DLD1 (cell line): ENCODE measurements at regions not wholly inside any gene's neighbourhood (a gene's known extent, or its start where the extent isn't known, plus 50 kb on each side); places are given as distances from the start of the nearest gene placed in this dataset.

ENCODE experiments used
- in situ Hi-C: cut with HindIII; loops from 2 replicates; pipeline ENCODE4 v1.10.0; 2017; ENCODE audit warnings: low sequenced_read_pairs

DNA sequence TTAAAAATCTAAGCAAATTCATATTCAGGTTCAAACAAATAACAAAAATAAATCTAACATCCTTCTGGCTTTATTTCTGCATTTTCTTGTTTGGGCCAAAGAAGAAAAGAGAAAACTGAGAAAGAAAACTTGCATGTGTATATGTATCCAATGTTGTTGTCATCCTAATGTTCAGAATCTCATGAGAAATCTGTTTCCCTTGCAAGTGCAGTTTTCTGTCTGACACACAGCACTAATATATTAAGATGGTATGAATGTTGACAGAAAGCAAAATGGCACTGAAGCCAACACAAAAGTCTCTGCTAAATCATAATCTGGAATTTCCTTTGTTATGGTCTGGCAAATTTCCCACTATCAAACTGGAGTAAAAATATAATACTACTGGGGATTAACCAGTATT, 235.9 kb downstream of the HGF start:
- in situ Hi-C loops: no loop called here

DNA sequence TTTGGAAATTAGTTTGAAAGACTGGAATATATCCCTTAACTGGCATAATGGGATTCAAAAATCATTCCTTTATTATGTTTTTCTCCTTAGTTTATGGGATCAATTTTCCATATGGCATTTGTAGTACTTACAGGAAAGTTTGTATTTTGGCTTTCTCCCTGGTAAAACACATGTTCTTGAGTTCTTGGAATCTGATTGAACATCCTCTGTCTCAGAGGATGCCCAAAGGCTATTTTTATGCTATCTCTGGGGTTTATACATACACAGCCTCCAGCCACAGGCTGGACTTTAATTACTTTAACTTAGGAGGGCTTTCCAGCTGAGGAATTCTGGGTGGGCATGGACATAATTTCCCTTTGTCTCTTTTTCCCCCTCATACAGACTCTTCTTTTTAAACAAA, 236.4 kb downstream of the HGF start:
- in situ Hi-C loops: no loop called here

GRCh38 chr7:81529785-81530184, 240.1 kb downstream of the HGF start:
- in situ Hi-C loops: no loop called here

DNA sequence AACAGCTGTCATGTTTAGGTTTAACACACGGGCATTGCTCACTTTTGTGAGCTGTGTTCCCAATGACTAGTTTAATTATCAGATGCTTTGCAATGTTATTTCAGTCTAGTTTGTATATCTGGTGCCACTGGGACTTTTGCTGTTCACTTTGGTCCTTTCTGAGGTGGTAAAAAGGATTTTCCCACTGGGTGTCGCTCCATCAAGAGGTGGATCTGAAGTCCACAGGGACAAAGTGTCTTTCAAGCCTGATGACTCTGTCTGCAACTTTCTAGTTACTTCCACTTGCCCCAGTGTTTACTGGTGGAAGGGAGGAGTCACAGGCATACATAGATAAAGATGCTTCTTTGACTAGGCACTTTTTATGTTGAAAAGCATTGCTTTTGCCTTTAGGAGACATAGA, 242.2 kb downstream of the HGF start:
- in situ Hi-C loops: no loop called here

- in situ Hi-C loops: no loop called here
Observed at GRCh38 chr7:81526971-81527370, 242.9 kb downstream of the HGF start.

DNA sequence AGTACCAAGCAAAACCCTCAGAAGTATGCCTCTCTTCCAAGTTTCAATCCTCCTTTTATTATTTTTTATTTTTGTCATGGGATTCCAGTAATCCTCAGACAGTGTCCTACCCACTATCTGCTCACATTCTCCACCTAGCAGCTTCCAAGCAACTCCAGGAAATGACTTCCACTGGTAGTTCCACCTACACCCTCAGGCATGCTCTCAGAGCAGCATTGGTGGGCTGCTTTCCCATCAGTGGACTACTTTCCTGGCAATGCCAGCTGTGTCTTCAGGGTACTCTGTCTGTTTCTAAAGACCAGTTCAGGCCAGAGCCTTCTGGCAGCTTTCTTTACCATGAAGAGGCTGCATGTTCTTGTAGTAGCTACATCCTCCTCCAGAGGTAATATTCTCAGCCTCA, 244.0 kb downstream of the HGF start:
- in situ Hi-C loops: no loop called here

- in situ Hi-C loops: no loop called here
Observed at GRCh38 chr7:81519886-81520285, 250.0 kb downstream of the HGF start.

DNA sequence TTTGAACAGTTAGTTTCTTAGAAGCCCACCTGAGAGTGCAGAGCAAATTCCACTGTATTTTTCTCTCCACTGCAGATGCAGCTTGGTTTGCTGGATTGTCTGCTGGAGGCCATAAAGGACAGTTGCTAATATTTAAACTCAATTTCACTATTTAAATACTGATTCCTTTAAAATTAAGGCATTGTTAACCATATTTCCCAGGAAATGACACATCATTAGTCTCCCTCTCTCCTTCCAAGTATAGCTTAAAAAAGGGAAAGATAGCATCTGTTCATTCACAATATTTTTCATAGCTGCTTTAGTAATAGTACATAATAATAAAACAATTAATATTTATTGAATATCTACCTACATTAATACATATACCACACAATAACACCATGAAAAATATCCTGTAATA, 252.9 kb downstream of the HGF start:
- in situ Hi-C loops: no loop called here

DNA sequence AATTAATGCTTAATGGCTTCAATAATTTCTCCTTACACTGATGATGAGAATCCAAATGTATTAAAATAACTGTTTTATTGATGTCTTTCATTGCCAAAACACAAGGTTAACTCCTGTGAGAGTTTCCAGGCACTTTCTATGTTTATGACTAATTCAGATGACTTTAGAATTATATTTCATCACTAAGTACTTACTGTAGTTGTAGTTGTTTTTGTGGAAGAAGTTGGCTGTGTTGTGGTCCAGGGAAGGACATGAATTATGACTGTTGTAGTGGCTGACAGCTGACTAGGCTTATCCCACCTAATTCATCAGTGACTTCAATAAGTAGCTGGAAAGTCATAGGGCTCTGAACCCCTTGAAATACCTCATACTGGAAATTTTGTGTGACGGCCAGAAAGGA, 254.8 kb downstream of the HGF start:
- in situ Hi-C loops: no loop called here

- in situ Hi-C loops: no loop called here
Observed at GRCh38 chr7:81514546-81514945, 255.3 kb downstream of the HGF start.

- in situ Hi-C loops: no loop called here
Observed at GRCh38 chr7:81510122-81510521, 259.7 kb downstream of the HGF start.

DNA sequence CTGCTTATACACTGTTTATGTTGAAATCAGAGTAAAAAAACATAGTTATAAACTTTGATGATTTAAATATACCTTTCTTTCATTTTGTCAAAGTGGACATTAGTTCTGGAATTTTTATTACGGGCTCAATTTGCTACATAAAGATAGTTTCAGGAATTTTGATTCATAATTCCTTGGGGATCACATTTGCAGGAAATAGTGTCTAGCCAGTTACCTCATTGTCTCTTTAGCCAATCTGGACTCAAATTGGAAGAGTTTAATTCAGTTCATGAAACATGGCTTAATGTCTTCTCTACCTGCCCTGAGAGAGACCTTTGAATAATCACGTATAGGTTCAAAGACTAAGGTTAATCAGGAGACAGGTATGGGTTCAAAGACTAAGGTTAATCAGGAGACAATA, 262.6 kb downstream of the HGF start:
- in situ Hi-C loops: no loop called here

GRCh38 chr7:81506609-81507008, 263.2 kb downstream of the HGF start:
- in situ Hi-C loops: no loop called here

DNA sequence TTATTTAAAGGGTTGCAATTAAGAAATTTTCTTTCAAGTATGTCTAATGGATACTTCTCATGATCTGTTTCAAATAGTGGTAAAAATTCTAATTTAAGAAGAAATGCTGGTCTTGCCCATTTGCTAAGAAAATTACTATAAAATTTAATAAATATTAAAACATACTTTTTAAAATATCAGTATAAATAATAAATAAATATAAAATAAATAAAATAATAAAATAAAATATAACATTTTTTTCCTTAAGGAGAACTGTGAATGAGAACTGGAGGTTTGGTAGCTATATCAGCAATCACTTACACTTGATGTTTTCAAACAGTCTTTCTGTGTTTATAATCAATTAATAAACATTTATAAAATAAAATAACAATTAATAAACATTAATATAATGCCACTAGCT, 266.1 kb downstream of the HGF start:
- in situ Hi-C loops: loop anchor here (5.0 kb wide), 1 partner anchor 509 kb away; no protein-coding TSS in a partner anchor

GRCh38 chr7:81503336-81503735, 266.5 kb downstream of the HGF start:
- in situ Hi-C loops: loop anchor here (5.0 kb wide), 1 partner anchor 509 kb away; no protein-coding TSS in a partner anchor

DNA sequence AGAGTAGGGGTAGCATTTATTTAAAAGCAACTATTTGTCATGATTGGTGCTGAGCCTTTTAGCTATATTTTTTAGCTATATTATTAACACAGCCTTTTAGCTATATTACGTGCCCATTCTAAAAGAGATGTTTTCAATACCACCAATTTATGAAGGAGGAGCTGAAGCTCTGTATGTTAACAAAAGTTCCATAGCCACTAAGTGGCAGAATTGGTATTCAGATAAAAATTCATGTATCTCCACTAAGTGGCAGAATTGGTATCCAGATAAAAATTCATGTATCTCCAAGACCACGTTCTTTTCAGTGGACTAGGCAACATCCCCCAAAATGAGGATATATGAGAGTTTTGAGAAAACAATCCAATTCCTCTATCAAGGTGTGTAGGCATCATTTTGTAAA, 268.6 kb downstream of the HGF start:
- in situ Hi-C loops: loop anchor here (5.0 kb wide), 1 partner anchor 511 kb away; no protein-coding TSS in a partner anchor

- in situ Hi-C loops: loop anchor here (5.0 kb wide), 1 partner anchor 512 kb away; no protein-coding TSS in a partner anchor
Observed at GRCh38 chr7:81500631-81501030, 269.2 kb downstream of the HGF start.

- in situ Hi-C loops: loop anchor here (5.0 kb wide), 1 partner anchor 513 kb away; no protein-coding TSS in a partner anchor
Observed at GRCh38 chr7:81499262-81500116, 270.4 kb downstream of the HGF start.

- in situ Hi-C loops: no loop called here
Observed at GRCh38 chr7:81498176-81498575, 271.7 kb downstream of the HGF start.

DNA sequence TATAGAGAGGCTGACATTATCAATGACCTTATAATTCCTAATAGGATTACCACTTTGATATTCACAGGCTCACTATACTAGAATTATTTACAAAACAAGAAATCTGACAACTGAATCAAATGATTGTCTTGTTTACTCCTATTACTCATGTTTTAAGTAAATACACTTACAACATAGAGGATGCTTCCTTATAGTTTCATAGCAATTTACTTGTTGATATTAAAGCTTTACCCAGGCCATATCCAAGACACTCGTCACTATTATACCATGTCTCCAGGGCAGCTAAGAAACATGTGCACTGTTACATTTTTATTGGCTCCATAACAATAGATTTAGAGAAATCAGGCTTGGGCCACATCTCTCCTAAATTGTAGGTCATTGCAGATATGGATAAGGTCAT, 276.9 kb downstream of the HGF start:
- in situ Hi-C loops: no loop called here

GRCh38 chr7:81492240-81492639, 277.6 kb downstream of the HGF start:
- in situ Hi-C loops: no loop called here

- in situ Hi-C loops: no loop called here
Observed at GRCh38 chr7:81491573-81491972, 278.3 kb downstream of the HGF start.

DNA sequence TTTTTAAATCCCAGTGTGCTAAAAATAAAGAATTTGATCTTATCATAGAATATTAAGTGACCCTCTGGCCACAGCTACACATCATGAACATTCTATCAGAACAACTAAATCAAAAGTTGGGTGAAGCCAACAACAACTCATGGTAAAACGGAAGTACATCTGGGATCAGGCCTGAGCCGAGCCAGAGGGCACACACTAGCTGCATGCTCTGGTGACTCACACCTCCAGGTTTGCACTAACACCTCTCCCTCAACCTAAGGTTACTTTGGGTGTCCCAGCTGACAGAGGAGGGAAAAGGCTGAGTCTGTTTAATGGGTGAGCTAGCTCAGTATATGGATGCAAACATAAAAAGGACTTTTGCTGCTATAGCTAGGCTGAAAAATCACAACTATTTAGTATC, 281.6 kb downstream of the HGF start:
- in situ Hi-C loops: no loop called here
